ENCODE measurements at regions not wholly inside any gene's neighbourhood (a gene's known extent, or its start where the extent isn't known, plus 50 kb on each side); places are given as distances from the start of the nearest gene placed in this dataset.

- TF ChIP-seq POLR2A (IDR thresholded peaks at IDR 0.05; ENCODE audit: low read depth, low read length) (no peak), CTCF (IDR thresholded peaks at IDR 0.05; ENCODE audit: extremely low read depth in 1 of 2, insufficient read depth in 1 of 2, low read depth in 1 of 2, low read length in 2 of 2) (no peak), EZH2 (IDR thresholded peaks at IDR 0.05; ENCODE audit: borderline replicate concordance, low read depth, low read length, severe bottlenecking) (no peak)
Measured at GRCh38 chr1:65026235-65026634, 59.9 kb upstream of the JAK1 start.
